Naive thymus-derived CD4-positive, alpha-beta T cell (primary cell): ENCODE measurements at regions not wholly inside any gene's neighbourhood (a gene's known extent, or its start where the extent isn't known, plus 50 kb on each side); places are given as distances from the start of the nearest gene placed in this dataset.

Experiments used
- ATAC-seq: fragments of 150-1000 bp; cut with Tn5 transposase; 2 replicates; pipeline ENCODE4 v1.10.0; 2021; ENCODE audit warnings: mild to moderate bottlenecking, moderate library complexity
- CTCF ChIA-PET: fragments of 350-600 bp; sonication (Branson Sonifier 250); formaldehyde crosslinking; loops from one replicate; lab custom pipeline; 2021; ENCODE audit warnings: antibody characterized with exemption; lab: Charles Lee
- POLR2A ChIA-PET: fragments of 350-600 bp; sonication (Branson Sonifier 250); formaldehyde crosslinking; loops from one replicate; lab custom pipeline; 2021; ENCODE audit warnings: antibody characterized with exemption, inconsistent platforms; lab: Charles Lee
- DNase-seq, 9 donors: peaks; one replicate each; pipeline versions ENCODE4 v3.0.0 to v3.0.0-alpha.2; 2020 to 2022; ENCODE audit warnings: mixed read lengths in 1 of 9
- H3K27ac ChIP-seq: one replicate; pipeline ENCODE4 v1.7.0; 2013; ENCODE audit warnings: mild to moderate bottlenecking, low read depth, low read length, moderate library complexity
- H3K27me3 ChIP-seq, 2 donors: one replicate each; pipeline ENCODE4 v1.7.0; 2013; ENCODE audit warnings: low read length in 2 of 2, mild to moderate bottlenecking in 2 of 2, moderate library complexity in 2 of 2; ENCODE audit not compliant: control insufficient read depth in 2 of 2, insufficient read depth in 2 of 2
- H3K36me3 ChIP-seq, 3 experiments: 1 replicate in 2 of 3; 2 replicates in 1 of 3; pipeline ENCODE4 v1.7.0; 2013; ENCODE audit warnings: low read length in 3 of 3, mild to moderate bottlenecking in 3 of 3, moderate library complexity in 1 of 3; ENCODE audit not compliant: insufficient read depth in 3 of 3, control insufficient read depth in 2 of 3
- H3K4me1 ChIP-seq, 2 donors: one replicate each; pipeline ENCODE4 v1.7.0; 2013; ENCODE audit warnings: low read length in 2 of 2, mild to moderate bottlenecking in 2 of 2, moderate library complexity in 1 of 2; ENCODE audit not compliant: control insufficient read depth in 2 of 2, insufficient read depth in 2 of 2
- H3K4me3 ChIP-seq: 2 replicates; pipeline ENCODE4 v1.7.0; 2013; ENCODE audit warnings: mild to moderate bottlenecking, low read length
- H3K9me3 ChIP-seq, 3 experiments: 1 replicate in 2 of 3; 2 replicates in 1 of 3; pipeline ENCODE4 v1.7.0; 2013; ENCODE audit warnings: low read length in 3 of 3; ENCODE audit not compliant: control insufficient read depth in 2 of 3
- H3K27ac Mint-ChIP-seq, 9 donors: one replicate each; pipeline ENCODE4 v1.8.0; 2020 to 2022; ENCODE audit warnings: mixed read lengths in 9 of 9, mild to moderate bottlenecking in 8 of 9, moderate library complexity in 5 of 9, inconsistent platforms in 2 of 9
- H3K27me3 Mint-ChIP-seq, 5 donors: one replicate each; pipeline ENCODE4 v1.8.0; 2021 to 2022; ENCODE audit warnings: mixed read lengths in 5 of 5, mild to moderate bottlenecking in 1 of 5
- H3K36me3 Mint-ChIP-seq, 5 donors: one replicate each; pipeline ENCODE4 v1.8.0; 2020 to 2022; ENCODE audit warnings: mixed read lengths in 5 of 5, mild to moderate bottlenecking in 3 of 5, inconsistent platforms in 1 of 5
- H3K4me1 Mint-ChIP-seq, 7 donors: one replicate each; pipeline ENCODE4 v1.8.0; 2020 to 2022; ENCODE audit warnings: mixed read lengths in 7 of 7, mild to moderate bottlenecking in 3 of 7, inconsistent platforms in 1 of 7
- H3K4me3 Mint-ChIP-seq, 10 donors: one replicate each; pipeline ENCODE4 v1.8.0; 2020 to 2022; ENCODE audit warnings: mild to moderate bottlenecking in 10 of 10, mixed read lengths in 10 of 10, moderate library complexity in 6 of 10, inconsistent platforms in 2 of 10
- H3K9me3 Mint-ChIP-seq, 11 donors: one replicate each; pipeline ENCODE4 v1.8.0; 2020 to 2022; ENCODE audit warnings: mixed read lengths in 11 of 11, mild to moderate bottlenecking in 4 of 11, inconsistent platforms in 1 of 11, moderate library complexity in 1 of 11
- intact Hi-C, 2 donors: fragments of 100-400 bp; cut with micrococcal nuclease; formaldehyde crosslinking; loops; one replicate each; pipeline ENCODE4 v1.15.1; 2023

DNA sequence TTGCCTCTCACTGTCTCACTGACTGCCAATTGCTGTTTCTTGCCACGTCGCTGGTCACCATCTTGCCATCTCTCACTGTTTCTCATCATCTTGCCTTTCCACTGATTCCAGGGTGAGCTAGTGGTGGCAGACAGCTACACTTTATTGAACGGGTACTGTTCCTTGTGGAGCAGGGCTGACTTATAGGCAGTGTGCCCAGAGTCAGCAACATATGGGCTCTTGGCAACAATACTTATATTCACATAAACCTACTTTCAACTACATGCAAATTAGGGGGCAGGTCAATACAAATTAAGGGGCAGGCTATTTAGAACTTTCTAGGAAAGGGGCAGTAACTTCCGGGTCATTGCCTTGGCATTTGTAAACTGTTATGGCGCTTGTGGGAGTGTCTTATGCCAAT is 186.2 kb upstream of the SYNDIG1 start:
- ATAC-seq, result no peak
- Histone ChIP-seq H3K4me1 (no peaks in the 10 kb centered on the region), H3K36me3 (no peaks in the 10 kb centered on the region), H3K27ac (no peak overlapping the region), H3K4me3 (no peak overlapping the region), H3K27me3 (no peaks in the 10 kb centered on the region), H3K9me3 (no peaks in the 10 kb centered on the region)
- peaks cover 0 to 2% (median 0%) of the 10 kb centered on the region in 7 donors for H3K4me1 Mint-ChIP-seq
- H3K27me3 Mint-ChIP-seq, result peaks cover 0 to 3% (median 0%) of the 10 kb centered on the region in 5 donors
- H3K9me3 Mint-ChIP-seq, result peaks cover 0 to 8% (median 0%) of the 10 kb centered on the region in 11 donors
- no peak overlapping the region for H3K27ac Mint-ChIP-seq
- no peak overlapping the region for H3K4me3 Mint-ChIP-seq
- intact Hi-C loops, result no loop called here
- CTCF ChIA-PET, result interaction anchor here (0.5 kb wide), 1 partner anchor 384 kb away, joined by 3 read pairs; no protein-coding TSS in a partner anchor
- DNase-seq, result no peak
- POLR2A ChIA-PET, result interaction anchor here (0.6 kb wide), 1 partner anchor 206 kb away, joined by 3 read pairs; no protein-coding TSS in a partner anchor
- H3K36me3 Mint-ChIP-seq, result peaks cover 0 to 7% (median 2%) of the 10 kb centered on the region in 5 donors

DNA sequence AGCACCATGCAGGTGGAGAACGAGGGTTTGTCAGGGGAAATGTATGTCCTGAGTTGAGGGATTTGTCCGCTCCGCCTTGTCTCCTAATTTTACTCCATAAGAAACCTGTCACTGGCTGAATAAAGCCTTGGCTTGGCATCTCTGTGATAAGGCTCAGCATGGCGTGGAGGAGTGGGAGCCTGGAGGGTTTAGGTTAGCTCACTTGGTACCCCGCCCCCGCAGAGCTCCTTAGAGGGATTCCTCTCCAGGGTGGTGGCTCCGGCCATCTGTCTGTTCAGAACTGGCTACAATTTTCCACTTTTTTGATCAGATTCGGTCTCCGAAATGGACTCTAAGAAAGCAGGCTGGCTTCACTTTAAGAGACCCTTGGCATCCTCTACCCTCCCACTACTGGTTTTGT is 192.2 kb upstream of the SYNDIG1 start:
- ATAC-seq (no peak), DNase-seq (no peak)
- peaks cover 0 to 4% (median 0%) of the 10 kb centered on the region in 7 donors for H3K4me1 Mint-ChIP-seq
- Histone ChIP-seq H3K9me3 (peaks cover 0 to 14% (median 0%) of the 10 kb centered on the region in 3 experiments), H3K36me3 (no peaks in the 10 kb centered on the region), H3K27me3 (no peaks in the 10 kb centered on the region), H3K4me1 (no peaks in the 10 kb centered on the region), H3K4me3 (no peak overlapping the region), H3K27ac (no peak overlapping the region)
- CTCF ChIA-PET, result no interaction called here
- intact Hi-C loops, result no loop called here
- no peak overlapping the region for H3K27ac Mint-ChIP-seq
- peaks cover 0 to 13% (median 5%) of the 10 kb centered on the region in 5 donors for H3K36me3 Mint-ChIP-seq
- H3K27me3 Mint-ChIP-seq, result peaks cover 0 to 14% (median 12%) of the 10 kb centered on the region in 5 donors
- POLR2A ChIA-PET, result no interaction called here
- H3K4me3 Mint-ChIP-seq, result no peak overlapping the region
- H3K9me3 Mint-ChIP-seq, result peaks cover 9 to 20% (median 15%) of the 10 kb centered on the region in 11 donors

DNA sequence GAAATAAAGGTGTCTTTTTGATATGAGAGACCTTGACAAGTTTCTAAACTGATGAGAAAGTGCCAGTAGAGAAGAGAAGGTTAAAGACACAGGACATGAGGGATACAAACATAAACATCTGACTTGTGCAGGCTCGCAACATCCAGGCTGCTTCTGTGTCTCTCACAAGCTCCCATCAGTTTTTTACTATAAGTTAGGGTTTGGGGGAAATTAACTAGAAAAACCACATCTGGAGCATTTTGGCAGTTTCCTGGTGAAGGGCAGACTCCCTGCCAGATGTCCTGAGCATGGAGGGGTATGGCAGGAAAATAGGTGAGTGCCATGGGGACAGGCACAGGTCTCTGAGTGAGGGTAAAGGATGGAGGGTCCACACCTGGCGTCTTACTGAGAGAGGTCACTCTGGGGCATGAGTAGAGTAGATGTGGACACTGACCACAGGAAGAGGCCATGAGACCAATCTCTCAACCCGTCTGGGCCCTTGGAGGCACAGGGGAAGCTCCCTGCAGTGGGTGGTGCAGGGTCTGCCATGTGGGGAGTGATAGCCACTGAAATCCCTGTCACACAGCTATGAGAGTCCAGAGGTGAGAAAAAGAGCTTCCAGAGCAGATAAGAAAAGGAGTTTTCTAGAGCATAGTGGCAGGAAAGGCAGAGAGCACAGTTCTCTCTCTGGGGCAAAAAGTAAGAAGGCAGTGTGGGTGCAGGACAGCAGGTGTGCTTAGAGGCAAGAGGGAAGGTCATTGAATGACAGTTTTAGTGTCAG is 193.3 kb upstream of the SYNDIG1 start:
- Mint-ChIP-seq H3K4me3 (no peak overlapping the region), H3K27me3 (peaks cover 0 to 14% (median 12%) of the 10 kb centered on the region in 5 donors), H3K36me3 (peaks cover 0 to 13% (median 5%) of the 10 kb centered on the region in 5 donors), H3K27ac (no peak overlapping the region), H3K4me1 (peaks cover 0 to 4% (median 0%) of the 10 kb centered on the region in 7 donors), H3K9me3 (peaks cover 9 to 22% (median 15%) of the 10 kb centered on the region in 11 donors)
- POLR2A ChIA-PET, result no interaction called here
- intact Hi-C loops, result no loop called here
- H3K4me1 ChIP-seq, result no peaks in the 10 kb centered on the region
- no peak for ATAC-seq
- H3K27ac ChIP-seq, result no peak overlapping the region
- CTCF ChIA-PET, result no interaction called here
- peaks cover 0 to 14% (median 0%) of the 10 kb centered on the region in 3 experiments for H3K9me3 ChIP-seq
- no peaks in the 10 kb centered on the region for H3K36me3 ChIP-seq
- DNase-seq, result no peak
- no peaks in the 10 kb centered on the region for H3K27me3 ChIP-seq
- H3K4me3 ChIP-seq, result no peak overlapping the region

DNA sequence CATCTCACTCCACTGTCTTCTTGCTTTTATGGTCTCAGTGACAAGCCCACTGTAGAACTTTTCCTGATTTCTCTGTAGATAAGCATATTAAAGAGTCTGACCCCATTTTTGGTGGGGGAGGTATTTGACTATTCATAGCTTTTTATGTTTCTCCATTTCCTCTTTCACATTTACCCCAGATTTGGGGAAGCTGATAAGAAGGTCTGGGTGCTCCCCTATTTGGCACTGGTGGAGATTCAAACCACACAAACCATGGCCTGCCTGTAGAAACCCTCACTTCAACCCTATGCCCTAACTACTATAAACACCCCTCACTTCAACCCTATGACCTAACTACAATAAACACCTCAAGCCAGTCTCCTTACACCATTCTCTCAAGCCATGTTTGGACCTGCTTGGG is 196.2 kb upstream of the SYNDIG1 start:
- Mint-ChIP-seq H3K27ac (no peak overlapping the region), H3K4me1 (peaks cover 0 to 4% (median 0%) of the 10 kb centered on the region in 7 donors), H3K36me3 (peaks cover 0 to 16% (median 5%) of the 10 kb centered on the region in 5 donors), H3K4me3 (no peak overlapping the region), H3K27me3 (peaks cover 0 to 14% (median 12%) of the 10 kb centered on the region in 5 donors), H3K9me3 (peaks cover 9 to 22% (median 15%) of the 10 kb centered on the region in 11 donors)
- ATAC-seq (no peak), DNase-seq (no peak)
- Histone ChIP-seq H3K4me3 (no peak overlapping the region), H3K4me1 (no peaks in the 10 kb centered on the region), H3K9me3 (peaks cover 0 to 14% (median 0%) of the 10 kb centered on the region in 3 experiments), H3K27me3 (no peaks in the 10 kb centered on the region), H3K36me3 (no peaks in the 10 kb centered on the region), H3K27ac (no peak overlapping the region)
- ChIA-PET POLR2A (no interaction called here), CTCF (no interaction called here)
- intact Hi-C loops, result no loop called here

DNA sequence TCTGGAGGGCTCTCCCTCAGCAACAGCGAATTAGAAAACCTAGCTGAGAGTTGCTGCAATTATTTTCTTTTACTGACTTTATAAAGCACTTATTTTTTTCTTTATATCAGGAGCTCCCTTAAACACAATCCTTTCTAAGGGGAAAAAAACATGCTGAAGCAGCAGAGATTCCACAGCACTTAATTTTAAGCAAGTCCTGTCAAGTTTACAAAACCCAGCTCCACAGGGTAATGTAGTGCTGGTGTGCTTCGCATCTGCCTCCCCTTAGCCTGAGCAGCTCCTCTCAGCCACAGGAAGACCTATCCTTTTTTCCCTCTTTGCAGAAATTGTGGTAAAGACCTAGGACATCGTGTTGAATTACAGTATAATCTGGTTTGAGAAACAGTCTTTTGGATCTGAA is 208.1 kb upstream of the SYNDIG1 start:
- H3K27me3 ChIP-seq, result no peaks in the 10 kb centered on the region
- intact Hi-C loops, result no loop called here
- no peaks in the 10 kb centered on the region for H3K4me1 ChIP-seq
- CTCF ChIA-PET, result no interaction called here
- no peak overlapping the region for H3K4me3 Mint-ChIP-seq
- H3K9me3 ChIP-seq, result no peaks in the 10 kb centered on the region
- ATAC-seq (no peak), DNase-seq (no peak)
- POLR2A ChIA-PET, result no interaction called here
- no peak overlapping the region for H3K27ac Mint-ChIP-seq
- H3K36me3 Mint-ChIP-seq, result no peaks in the 10 kb centered on the region
- H3K27me3 Mint-ChIP-seq, result peaks cover 0 to 17% (median 0%) of the 10 kb centered on the region in 5 donors
- H3K36me3 ChIP-seq, result no peaks in the 10 kb centered on the region
- no peak overlapping the region for H3K27ac ChIP-seq
- H3K9me3 Mint-ChIP-seq, result no peaks in the 10 kb centered on the region
- H3K4me1 Mint-ChIP-seq, result peaks cover 0 to 2% (median 0%) of the 10 kb centered on the region in 7 donors
- no peak overlapping the region for H3K4me3 ChIP-seq

DNA sequence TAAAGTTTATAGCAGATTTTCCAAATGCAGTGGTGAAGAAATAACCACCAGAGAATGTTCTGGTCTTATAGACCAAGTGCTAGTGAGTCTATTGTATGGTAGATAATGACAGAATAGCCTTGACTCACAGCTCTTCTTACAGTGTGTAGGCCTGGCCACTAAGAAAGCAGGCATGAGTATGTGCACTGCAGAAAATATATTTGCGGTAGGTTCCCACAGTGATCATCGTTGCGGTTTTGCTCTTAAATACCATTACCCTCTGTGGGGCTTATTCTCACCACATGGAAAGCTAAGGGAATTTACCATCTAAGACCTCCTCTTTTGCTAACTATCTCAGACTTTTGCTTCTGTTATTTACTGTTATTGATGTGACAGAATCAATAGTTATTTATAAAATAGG is 212.3 kb upstream of the SYNDIG1 start:
- DNase-seq, result no peak
- Histone ChIP-seq H3K9me3 (no peaks in the 10 kb centered on the region), H3K27ac (no peak overlapping the region), H3K4me3 (no peak overlapping the region), H3K27me3 (no peaks in the 10 kb centered on the region), H3K4me1 (no peaks in the 10 kb centered on the region), H3K36me3 (no peaks in the 10 kb centered on the region)
- Mint-ChIP-seq H3K27me3 (peaks cover 0 to 8% (median 0%) of the 10 kb centered on the region in 5 donors), H3K9me3 (no peaks in the 10 kb centered on the region), H3K36me3 (no peaks in the 10 kb centered on the region), H3K27ac (no peak overlapping the region), H3K4me1 (no peaks in the 10 kb centered on the region), H3K4me3 (no peak overlapping the region)
- CTCF ChIA-PET, result no interaction called here
- intact Hi-C loops, result no loop called here
- POLR2A ChIA-PET, result no interaction called here
- no peak for ATAC-seq

DNA sequence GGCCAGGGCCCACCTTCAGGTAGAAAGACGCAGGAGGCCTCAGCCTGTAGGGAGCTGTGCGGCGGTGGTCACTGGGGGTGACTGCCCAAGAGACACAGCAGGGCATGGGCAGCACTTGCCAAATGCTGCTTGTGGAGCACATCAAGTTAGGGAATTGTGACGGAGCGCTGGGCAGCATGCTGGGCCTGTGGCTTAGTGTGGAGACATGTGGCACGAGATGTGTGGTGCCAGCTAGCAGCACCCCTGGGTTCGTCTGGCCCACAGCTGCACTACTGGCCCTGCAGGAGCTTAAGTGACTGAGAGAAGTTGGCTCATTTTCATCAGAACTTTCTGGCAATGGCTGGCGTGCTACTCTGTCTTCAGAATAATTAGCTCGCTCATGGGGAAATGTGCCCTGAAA is 213.1 kb upstream of the SYNDIG1 start:
- CTCF ChIA-PET, result no interaction called here
- Mint-ChIP-seq H3K4me1 (no peaks in the 10 kb centered on the region), H3K4me3 (no peak overlapping the region), H3K27ac (no peak overlapping the region), H3K27me3 (peaks cover 0 to 4% (median 0%) of the 10 kb centered on the region in 5 donors), H3K36me3 (no peaks in the 10 kb centered on the region), H3K9me3 (no peaks in the 10 kb centered on the region)
- ATAC-seq (no peak), DNase-seq (no peak)
- no peak overlapping the region for H3K27ac ChIP-seq
- H3K4me1 ChIP-seq, result no peaks in the 10 kb centered on the region
- no peaks in the 10 kb centered on the region for H3K27me3 ChIP-seq
- H3K36me3 ChIP-seq, result no peaks in the 10 kb centered on the region
- POLR2A ChIA-PET, result no interaction called here
- no peaks in the 10 kb centered on the region for H3K9me3 ChIP-seq
- no peak overlapping the region for H3K4me3 ChIP-seq
- intact Hi-C loops, result no loop called here
